Neuron (in vitro differentiated cells): ENCODE measurements at regions not wholly inside any gene's neighbourhood (a gene's known extent, or its start where the extent isn't known, plus 50 kb on each side); places are given as distances from the start of the nearest gene placed in this dataset.
A peak's percentile ranks its signal among the peaks of the same experiment; 100 is the strongest.

Experiments
- H2AFZ ChIP-seq: one replicate; pipeline ENCODE4 v1.6.1; 2013; ENCODE audit warnings: low read depth, mild to moderate bottlenecking, inconsistent platforms, low read length, moderate library complexity
- H3K27me3 ChIP-seq: one replicate; pipeline ENCODE4 v1.6.1; 2013; ENCODE audit warnings: low read length; ENCODE audit not compliant: insufficient read depth
- H3K36me3 ChIP-seq: one replicate; pipeline ENCODE4 v1.6.1; 2013; ENCODE audit warnings: low read length; ENCODE audit not compliant: insufficient read depth
- H3K4me1 ChIP-seq: one replicate; pipeline ENCODE4 v1.6.1; 2013; ENCODE audit warnings: low read length; ENCODE audit not compliant: insufficient read depth
- H3K4me3 ChIP-seq: 2 replicates; pipeline ENCODE4 v1.5.1; 2013; ENCODE audit warnings: mild to moderate bottlenecking, low read length, moderate library complexity
- H3K9me3 ChIP-seq: one replicate; pipeline ENCODE4 v1.6.1; 2013; ENCODE audit warnings: low read length

GRCh38 chr21:17454315-17455027, 58.4 kb upstream of the CXADR start:
- H3K4me1 ChIP-seq, result peaks cover 2% of the 10 kb centered on the region
- H3K4me3 ChIP-seq, result peak overlapping the region; percentile 31
- H3K36me3 ChIP-seq, result no peaks in the 10 kb centered on the region
- no peaks in the 10 kb centered on the region for H3K9me3 ChIP-seq
- H2AFZ ChIP-seq, result no peak overlapping the region
- H3K27me3 ChIP-seq, result no peaks in the 10 kb centered on the region

- no peaks in the 10 kb centered on the region for H3K36me3 ChIP-seq
- H3K27me3 ChIP-seq, result no peaks in the 10 kb centered on the region
- H3K4me1 ChIP-seq, result peaks cover 2% of the 10 kb centered on the region
- no peak overlapping the region for H2AFZ ChIP-seq
- H3K9me3 ChIP-seq, result no peaks in the 10 kb centered on the region
- peak overlapping the region; percentile 31 for H3K4me3 ChIP-seq
These were observed 57.9 kb upstream of the CXADR start for GRCh38 chr21:17455028-17455353.

- Histone ChIP-seq H3K4me1 (peaks cover 2% of the 10 kb centered on the region), H3K36me3 (no peaks in the 10 kb centered on the region), H3K4me3 (peak overlapping the region; percentile 31), H3K27me3 (no peaks in the 10 kb centered on the region), H2AFZ (no peak overlapping the region), H3K9me3 (no peaks in the 10 kb centered on the region)
These were observed 57.4 kb upstream of the CXADR start for GRCh38 chr21:17455451-17455850.

GRCh38 chr21:17458279-17458678, 54.6 kb upstream of the CXADR start:
- peaks cover 2% of the 10 kb centered on the region for H3K4me1 ChIP-seq
- H3K4me3 ChIP-seq, result no peak overlapping the region
- no peak overlapping the region for H2AFZ ChIP-seq
- no peaks in the 10 kb centered on the region for H3K9me3 ChIP-seq
- no peaks in the 10 kb centered on the region for H3K27me3 ChIP-seq
- no peaks in the 10 kb centered on the region for H3K36me3 ChIP-seq

GRCh38 chr21:17460094-17460493, 52.7 kb upstream of the CXADR start:
- Histone ChIP-seq H3K4me1 (no peaks in the 10 kb centered on the region), H3K4me3 (no peak overlapping the region), H3K27me3 (no peaks in the 10 kb centered on the region), H2AFZ (no peak overlapping the region), H3K36me3 (no peaks in the 10 kb centered on the region), H3K9me3 (no peaks in the 10 kb centered on the region)

- Histone ChIP-seq H3K27me3 (no peaks in the 10 kb centered on the region), H3K4me3 (no peak overlapping the region), H3K36me3 (no peaks in the 10 kb centered on the region), H3K9me3 (no peaks in the 10 kb centered on the region), H3K4me1 (no peaks in the 10 kb centered on the region), H2AFZ (no peak overlapping the region)
These were observed 51.8 kb upstream of the CXADR start for GRCh38 chr21:17461014-17461413.

- H3K9me3 ChIP-seq, result no peaks in the 10 kb centered on the region
- H3K36me3 ChIP-seq, result no peaks in the 10 kb centered on the region
- no peak overlapping the region for H3K4me3 ChIP-seq
- no peaks in the 10 kb centered on the region for H3K4me1 ChIP-seq
- no peak overlapping the region for H2AFZ ChIP-seq
- H3K27me3 ChIP-seq, result no peaks in the 10 kb centered on the region
These were observed 51.3 kb upstream of the CXADR start for GRCh38 chr21:17461582-17461981.

- Histone ChIP-seq H2AFZ (no peak overlapping the region), H3K36me3 (no peaks in the 10 kb centered on the region), H3K27me3 (no peaks in the 10 kb centered on the region), H3K4me1 (no peaks in the 10 kb centered on the region), H3K4me3 (no peak overlapping the region), H3K9me3 (no peaks in the 10 kb centered on the region)
These were observed 50.4 kb upstream of the CXADR start for GRCh38 chr21:17462276-17462981.
